ENCODE measurements at regions not wholly inside any gene's neighbourhood (a gene's known extent, or its start where the extent isn't known, plus 50 kb on each side); places are given as distances from the start of the nearest gene placed in this dataset.
A peak's percentile ranks its signal among the peaks of the same experiment; 100 is the strongest.

DNA sequence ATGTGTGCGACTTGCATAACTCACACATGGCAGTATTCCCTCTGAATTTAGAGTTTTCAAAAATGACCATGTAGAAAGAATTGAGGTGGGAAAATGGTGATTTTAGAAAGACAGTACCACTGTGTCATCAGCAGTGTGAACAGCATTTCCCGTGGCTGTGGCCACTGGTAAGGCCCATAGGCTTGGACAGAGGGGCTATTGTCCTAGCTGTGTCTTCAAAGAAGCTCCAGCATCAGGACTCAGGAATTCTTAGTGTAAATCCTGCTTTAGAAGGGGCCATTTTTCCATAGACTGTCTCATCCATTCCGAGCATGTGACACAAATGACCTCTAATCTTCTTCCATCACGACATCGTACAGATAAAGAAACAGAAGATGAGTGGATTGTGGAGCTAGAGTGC is 119.3 kb upstream of the BACE2 start:
- DNase-seq: no peak

- DNase-seq: no peak
Measured at GRCh38 chr21:41052820-41053555, 115.0 kb upstream of the BACE2 start.

DNA sequence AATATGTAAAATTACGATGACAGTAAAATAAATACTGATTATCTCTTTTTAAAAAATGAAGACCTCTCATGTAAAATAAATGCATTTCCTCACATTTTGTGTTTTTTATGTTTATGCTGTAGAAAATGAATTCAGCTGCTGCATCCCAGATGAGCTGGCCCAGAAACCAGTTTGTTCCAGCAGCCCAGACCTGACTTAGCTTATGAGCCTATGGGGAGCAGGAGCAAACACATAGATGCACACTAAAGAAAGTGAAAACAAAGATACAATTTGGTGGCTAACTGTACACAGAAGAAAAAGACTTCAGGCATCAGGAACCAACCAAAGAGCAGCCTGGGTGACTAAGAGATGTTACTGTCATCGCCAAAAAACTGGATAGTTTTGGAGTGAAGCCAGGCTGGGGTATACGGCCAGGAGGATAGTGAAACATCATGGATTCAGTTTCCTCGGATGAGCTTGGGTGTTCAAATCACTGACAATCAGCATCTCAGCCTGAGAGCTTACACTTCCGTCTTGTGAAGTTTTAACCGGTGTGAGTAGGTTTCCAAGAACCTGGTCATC is 113.9 kb upstream of the BACE2 start:
- no peak for DNase-seq

DNA sequence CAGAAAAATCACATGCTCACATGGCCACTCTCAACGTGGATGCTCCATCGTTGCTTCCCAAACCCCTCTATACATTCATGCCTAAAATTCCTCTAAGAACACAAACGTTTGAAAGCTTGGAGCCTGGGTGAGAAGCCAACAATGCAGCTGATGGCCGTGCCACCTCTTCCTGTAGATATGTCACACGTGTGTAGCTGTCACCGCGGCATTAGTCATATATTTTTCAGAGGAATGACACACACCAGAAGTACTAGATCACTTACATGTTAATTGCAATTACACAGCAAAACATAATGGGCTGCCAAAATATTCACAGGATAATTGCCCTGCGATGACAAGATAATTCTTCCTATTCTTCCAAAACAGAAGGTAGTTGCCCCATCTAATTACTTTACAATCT is 112.7 kb upstream of the BACE2 start:
- DNase-seq: no peak

- no peak for DNase-seq
Measured at GRCh38 chr21:41059871-41060270, 108.1 kb upstream of the BACE2 start.

- DNase-seq: no peak
Measured at GRCh38 chr21:41061701-41062100, 106.3 kb upstream of the BACE2 start.

DNA sequence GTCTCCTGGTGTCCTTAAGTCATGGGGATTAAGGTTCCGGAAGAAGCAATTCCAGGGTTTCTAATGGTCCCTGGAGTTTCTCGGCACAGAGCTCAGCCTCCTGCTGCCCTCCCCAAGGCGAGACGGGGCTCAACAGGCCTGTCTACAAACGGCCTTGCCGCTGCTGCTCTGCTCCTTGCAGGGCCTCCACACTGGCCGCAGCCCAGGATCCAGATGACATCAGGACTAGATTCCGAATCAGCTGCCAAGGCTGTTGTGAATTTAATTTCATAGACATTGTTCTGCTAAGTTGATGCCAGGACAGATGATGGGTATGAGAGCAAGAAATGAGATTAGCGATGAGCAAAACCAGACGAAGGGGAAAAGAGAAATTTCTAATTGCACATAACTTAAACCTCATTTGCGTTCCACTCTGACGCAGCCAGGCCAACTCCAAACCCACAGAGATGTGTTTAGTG is 103.6 kb upstream of the BACE2 start:
- peak in 1 of 2 donors; percentile 5 for DNase-seq

GRCh38 chr21:41064951-41065350 is 103.0 kb upstream of the BACE2 start:
- DNase-seq: no peak

DNA sequence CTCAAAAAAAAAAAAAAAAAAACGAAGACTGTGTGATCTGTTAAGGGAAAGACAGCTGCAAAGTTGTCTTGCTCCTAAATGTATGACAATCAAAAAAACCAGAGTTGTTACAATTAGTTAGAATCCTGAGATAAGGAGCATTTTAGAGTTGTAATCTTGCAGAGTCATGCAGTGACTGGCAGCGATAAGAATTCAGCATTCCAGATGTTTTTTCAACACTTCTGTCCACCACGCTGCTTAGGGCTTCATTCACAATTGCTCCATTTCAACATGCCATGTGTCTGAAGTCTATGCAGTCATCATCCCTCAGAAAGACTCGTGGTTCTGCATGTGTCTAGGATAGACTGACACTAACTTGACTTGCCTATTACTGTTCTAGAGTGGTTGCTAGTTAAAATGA is 102.4 kb upstream of the BACE2 start:
- DNase-seq: no peak

GRCh38 chr21:41066086-41066938 is 101.6 kb upstream of the BACE2 start:
- no peak for DNase-seq

DNA sequence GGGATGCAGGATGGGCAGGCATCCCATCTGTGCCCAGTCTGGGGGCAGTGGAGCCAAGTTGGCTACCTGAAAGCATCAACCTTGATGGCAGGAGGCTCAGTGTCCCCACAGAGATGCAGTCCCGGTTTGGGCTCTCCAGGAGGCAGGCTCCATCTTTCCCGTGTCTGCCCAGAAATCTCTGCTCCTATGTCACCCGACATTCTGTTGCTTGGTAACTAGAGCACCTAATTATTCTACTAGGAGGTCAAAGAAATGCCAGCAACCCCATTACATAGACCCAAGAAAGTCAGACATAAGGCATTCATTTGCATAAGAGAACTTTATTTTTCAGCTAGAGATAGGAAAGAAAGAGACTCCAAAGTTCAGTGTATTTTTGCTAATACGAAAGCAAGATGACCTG is 100.3 kb upstream of the BACE2 start:
- DNase-seq: no peak

DNA sequence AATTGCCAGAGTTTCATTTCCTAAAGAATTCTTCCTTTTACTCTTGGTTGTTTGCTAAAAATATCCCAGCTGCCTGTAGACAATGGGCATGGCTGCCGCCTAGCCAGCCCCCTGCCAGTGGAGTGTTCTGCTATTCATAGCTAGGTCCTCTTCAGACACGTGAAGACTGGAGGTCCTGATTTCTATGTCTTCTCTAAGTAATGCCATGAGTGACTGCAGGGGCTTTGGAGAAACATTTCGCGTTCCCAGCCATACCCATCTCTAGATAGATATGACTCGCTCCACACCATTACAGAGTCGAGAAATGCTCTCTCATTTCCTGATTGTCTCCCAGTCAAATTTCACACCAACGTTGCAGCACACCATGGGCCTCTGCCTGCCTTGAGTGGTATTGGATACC is 99.5 kb upstream of the BACE2 start:
- peak; percentile 9 to 25 for DNase-seq

GRCh38 chr21:41068967-41069642 is 98.9 kb upstream of the BACE2 start:
- peak; percentile 60 to 83 for DNase-seq

- DNase-seq: no peak
Measured at GRCh38 chr21:41070284-41070683, 97.7 kb upstream of the BACE2 start.

- no peak for DNase-seq
Measured at GRCh38 chr21:41071258-41072171, 96.4 kb upstream of the BACE2 start.

DNA sequence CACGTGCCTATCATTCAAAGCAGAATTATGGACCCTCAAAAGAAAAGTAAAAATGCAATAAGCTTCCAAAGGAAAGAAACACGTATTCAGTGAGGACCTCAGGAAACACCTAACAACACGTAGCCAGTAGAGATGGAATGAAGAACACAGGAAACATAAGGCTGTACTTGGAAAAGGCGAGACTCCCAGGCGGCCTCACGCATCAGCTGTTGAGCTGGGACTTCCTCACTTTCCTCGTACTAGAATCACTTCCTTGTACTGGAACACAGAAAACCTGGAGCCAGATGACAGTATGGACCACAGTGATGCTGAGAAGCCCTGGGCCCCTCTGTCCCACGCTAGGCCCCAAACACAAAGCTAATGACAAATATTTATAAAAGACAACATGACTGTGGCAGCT is 94.4 kb upstream of the BACE2 start:
- no peak for DNase-seq

- DNase-seq: no peak
Measured at GRCh38 chr21:41074396-41075184, 93.4 kb upstream of the BACE2 start.

DNA sequence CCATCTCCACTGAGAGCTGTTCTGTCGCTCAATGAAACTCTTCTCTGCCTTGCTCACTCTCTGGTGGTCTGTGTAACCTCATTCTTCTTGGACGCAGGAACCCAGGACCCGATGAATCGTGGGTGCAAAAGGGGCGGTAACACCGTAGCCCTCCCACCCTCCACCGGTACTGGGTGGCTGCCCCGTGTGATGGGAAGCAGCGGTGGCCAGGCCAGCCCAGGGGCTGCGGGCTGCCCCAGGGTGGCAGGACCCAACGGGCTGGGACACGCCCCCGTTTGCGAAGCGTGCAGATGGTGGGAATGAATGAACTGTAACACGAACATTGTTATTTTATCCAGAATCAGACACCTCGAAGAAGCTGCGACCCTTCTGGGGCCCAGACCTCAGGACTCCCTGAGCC is 92.3 kb upstream of the BACE2 start:
- no peak for DNase-seq

DNA sequence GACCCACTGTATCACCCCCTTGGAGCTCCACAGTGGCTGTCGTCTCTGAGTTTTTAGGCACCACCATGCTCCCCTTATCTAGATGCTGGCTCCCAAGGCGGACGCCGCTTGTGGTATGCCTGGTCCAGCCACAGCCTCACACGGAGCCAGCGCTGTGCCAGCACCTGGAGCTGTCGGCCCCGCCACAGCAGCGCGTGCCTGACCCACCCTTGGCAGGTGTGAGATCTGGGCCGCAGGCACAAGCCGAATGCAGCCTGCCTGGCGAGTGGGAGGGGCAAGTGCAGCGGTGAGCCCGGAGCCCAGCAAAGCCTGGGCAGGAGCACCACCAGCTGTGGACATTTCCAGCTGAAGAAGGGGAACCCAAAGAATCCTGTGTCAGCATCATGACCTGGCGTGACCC is 91.9 kb upstream of the BACE2 start:
- DNase-seq: no peak

GRCh38 chr21:41079159-41079558 is 88.8 kb upstream of the BACE2 start:
- DNase-seq: no peak

GRCh38 chr21:41080485-41081121 is 87.4 kb upstream of the BACE2 start:
- DNase-seq: no peak
